OCI-LY7 (cell line): ENCODE measurements at regions not wholly inside any gene's neighbourhood (a gene's known extent, or its start where the extent isn't known, plus 50 kb on each side); places are given as distances from the start of the nearest gene placed in this dataset.

Experiments used
- BruUV-seq: library from RNA; stranded (reverse); fragments of 400-500 nt; replicated peaks from 2 replicates; lab custom pipeline; 2021; lab: Mats Ljungman, UMichigan
- CTCF ChIA-PET: fragments of 300-600 bp; sonication (Branson Sonifier 250); formaldehyde crosslinking; loops from one replicate; lab custom pipeline; 2022; ENCODE audit warnings: antibody characterized with exemption; ENCODE audit not compliant: unreplicated experiment; lab: Charles Lee
- POLR2A ChIA-PET: fragments of 300-600 bp; sonication (Branson Sonifier 250); formaldehyde crosslinking; loops from one replicate; lab custom pipeline; 2022; ENCODE audit warnings: antibody characterized with exemption; lab: Charles Lee
- DNase-seq: peaks from one replicate; pipeline ENCODE4 v3.0.0-alpha.2; 2015; ENCODE audit warnings: low spot score
- H2AFZ ChIP-seq: fragments of 200-600 bp; sonication (generic), shearing (Covaris generic); 2 replicates; pipeline ENCODE4 v1.6.1; 2014; ENCODE audit warnings: mild to moderate bottlenecking, antibody characterized with exemption, low read length, moderate library complexity
- H3K27ac ChIP-seq: fragments of 200-600 bp; sonication (generic); 2 replicates; pipeline ENCODE4 v1.5.1; 2014; ENCODE audit warnings: mixed run types, low read depth, mild to moderate bottlenecking, moderate library complexity, low read length, inconsistent platforms; ENCODE audit not compliant: poor library complexity, severe bottlenecking
- H3K36me3 ChIP-seq: fragments of 200-600 bp; sonication (generic); 2 replicates; pipeline ENCODE4 v1.6.1; 2014; ENCODE audit warnings: mild to moderate bottlenecking, antibody characterized with exemption, low read length, moderate library complexity, mixed read lengths; ENCODE audit not compliant: insufficient read depth
- H3K4me1 ChIP-seq: fragments of 200-600 bp; sonication (generic); 2 replicates; pipeline ENCODE4 v1.5.1; 2014; ENCODE audit warnings: mild to moderate bottlenecking, low read length; ENCODE audit not compliant: insufficient read depth, poor library complexity, severe bottlenecking
- H3K4me2 ChIP-seq: fragments of 200-600 bp; sonication (generic); 2 replicates; pipeline ENCODE4 v1.6.1; 2014; ENCODE audit warnings: mild to moderate bottlenecking, low read length
- H3K4me3 ChIP-seq: fragments of 200-600 bp; sonication (generic); 2 replicates; pipeline ENCODE4 v1.5.1; 2014; ENCODE audit warnings: mild to moderate bottlenecking, low read depth, low read length; ENCODE audit not compliant: poor library complexity, severe bottlenecking
- H3K79me2 ChIP-seq: fragments of 200-600 bp; sonication (generic); 2 replicates; pipeline ENCODE4 v1.6.1; 2016; ENCODE audit warnings: low read depth, mild to moderate bottlenecking, low read length, moderate library complexity, mixed read lengths; ENCODE audit not compliant: insufficient read depth
- H3K9me2 ChIP-seq: fragments of 200-600 bp; sonication (generic); 2 replicates; pipeline ENCODE4 v1.6.1; 2016; ENCODE audit warnings: mild to moderate bottlenecking, low read length, mixed read lengths; ENCODE audit not compliant: insufficient read depth
- H3K9me3 ChIP-seq: fragments of 200-600 bp; sonication (generic); 2 replicates; pipeline ENCODE4 v1.6.1; 2014; ENCODE audit warnings: mild to moderate bottlenecking, mixed run types, low read length, mixed read lengths
- H4K20me1 ChIP-seq: fragments of 200-600 bp; sonication (generic); 2 replicates; pipeline ENCODE4 v1.6.1; 2014; ENCODE audit warnings: mild to moderate bottlenecking, antibody characterized with exemption, low read length, moderate library complexity, mixed read lengths; ENCODE audit not compliant: insufficient read depth
- CTCF ChIP-seq: fragments of 200-600 bp; sonication (generic); conservative IDR thresholded peaks from 2 replicates; pipeline ENCODE4 v1.5.1; 2014; ENCODE audit warnings: mild to moderate bottlenecking, antibody characterized with exemption, low read length, moderate library complexity, mixed read lengths
- EZH2phosphoT487 ChIP-seq: fragments of 200-600 bp; sonication (generic); IDR thresholded peaks from 2 replicates; pipeline ENCODE4 v1.6.1; 2018; ENCODE audit warnings: low read depth, borderline replicate concordance, mild to moderate bottlenecking, mixed run types, antibody characterized with exemption, low read length, moderate library complexity, mixed read lengths
- intact Hi-C: fragments of 100-400 bp; cut with micrococcal nuclease; formaldehyde crosslinking; loops from one replicate; pipeline ENCODE4 v1.10.0; 2022; ENCODE audit not compliant: unreplicated experiment

GRCh38 chr16:82454152-82454551 lies 172.6 kb upstream of the CDH13 start:
- no peaks in the 10 kb centered on the region for H3K79me2 ChIP-seq
- no TSS peak for BruUV-seq
- H3K4me1 ChIP-seq = no peaks in the 10 kb centered on the region
- CTCF ChIA-PET = no interaction called here
- H3K4me2 ChIP-seq = no peak overlapping the region
- H3K27ac ChIP-seq = no peak overlapping the region
- no peak for DNase-seq
- TF ChIP-seq EZH2phosphoT487 (no peak), CTCF (no peak)
- no peak overlapping the region for H2AFZ ChIP-seq
- no peaks in the 10 kb centered on the region for H3K9me2 ChIP-seq
- H3K9me3 ChIP-seq = no peaks in the 10 kb centered on the region
- H3K4me3 ChIP-seq = no peak overlapping the region
- H3K36me3 ChIP-seq = no peaks in the 10 kb centered on the region
- H4K20me1 ChIP-seq = no peaks in the 10 kb centered on the region
- POLR2A ChIA-PET = no interaction called here
- intact Hi-C loops = no loop called here

- Histone ChIP-seq H3K4me2 (no peak overlapping the region), H3K9me2 (no peaks in the 10 kb centered on the region), H3K36me3 (no peaks in the 10 kb centered on the region), H3K4me1 (no peaks in the 10 kb centered on the region), H4K20me1 (no peaks in the 10 kb centered on the region), H3K9me3 (no peaks in the 10 kb centered on the region), H3K4me3 (no peak overlapping the region), H3K79me2 (no peaks in the 10 kb centered on the region), H2AFZ (no peak overlapping the region), H3K27ac (no peak overlapping the region)
- TF ChIP-seq CTCF (no peak), EZH2phosphoT487 (no peak)
- POLR2A ChIA-PET = interaction anchor here (0.5 to 0.7 kb wide), 2 partner anchors 355 to 555 kb away, joined by 3 read pairs; no protein-coding TSS in a partner anchor
- no TSS peak for BruUV-seq
- intact Hi-C loops = no loop called here
- CTCF ChIA-PET = no interaction called here
- DNase-seq = no peak
These were observed 174.6 kb upstream of the CDH13 start for GRCh38 chr16:82452004-82452756.

GRCh38 chr16:82451449-82451848 lies 175.3 kb upstream of the CDH13 start:
- no peaks in the 10 kb centered on the region for H3K9me3 ChIP-seq
- TF ChIP-seq CTCF (no peak), EZH2phosphoT487 (no peak)
- no peak overlapping the region for H3K27ac ChIP-seq
- no peaks in the 10 kb centered on the region for H3K4me1 ChIP-seq
- H3K9me2 ChIP-seq = no peaks in the 10 kb centered on the region
- intact Hi-C loops = no loop called here
- H2AFZ ChIP-seq = no peak overlapping the region
- H3K36me3 ChIP-seq = no peaks in the 10 kb centered on the region
- no peak overlapping the region for H3K4me3 ChIP-seq
- no peak overlapping the region for H3K4me2 ChIP-seq
- no peak for DNase-seq
- no peaks in the 10 kb centered on the region for H3K79me2 ChIP-seq
- POLR2A ChIA-PET = interaction anchor here (0.5 kb wide), 1 partner anchor 355 kb away, joined by 3 read pairs; no protein-coding TSS in a partner anchor
- BruUV-seq = no TSS peak
- CTCF ChIA-PET = no interaction called here
- H4K20me1 ChIP-seq = no peaks in the 10 kb centered on the region
